GM12801 (cell line): ENCODE measurements at regions not wholly inside any gene's neighbourhood (a gene's known extent, or its start where the extent isn't known, plus 50 kb on each side); places are given as distances from the start of the nearest gene placed in this dataset.

Experiments used
- TF ChIP-seq, protein P1 (sequence below): IDR thresholded peaks from one replicate; pipeline ENCODE4 v1.5.1; 2011; ENCODE audit warnings: control low read depth; ENCODE audit not compliant: insufficient read length; ENCODE audit errors: extremely low read depth

GRCh38 chr15:35756623-35757022 is 210.7 kb upstream of the DPH6 start:
- TF ChIP-seq, protein P1, sequence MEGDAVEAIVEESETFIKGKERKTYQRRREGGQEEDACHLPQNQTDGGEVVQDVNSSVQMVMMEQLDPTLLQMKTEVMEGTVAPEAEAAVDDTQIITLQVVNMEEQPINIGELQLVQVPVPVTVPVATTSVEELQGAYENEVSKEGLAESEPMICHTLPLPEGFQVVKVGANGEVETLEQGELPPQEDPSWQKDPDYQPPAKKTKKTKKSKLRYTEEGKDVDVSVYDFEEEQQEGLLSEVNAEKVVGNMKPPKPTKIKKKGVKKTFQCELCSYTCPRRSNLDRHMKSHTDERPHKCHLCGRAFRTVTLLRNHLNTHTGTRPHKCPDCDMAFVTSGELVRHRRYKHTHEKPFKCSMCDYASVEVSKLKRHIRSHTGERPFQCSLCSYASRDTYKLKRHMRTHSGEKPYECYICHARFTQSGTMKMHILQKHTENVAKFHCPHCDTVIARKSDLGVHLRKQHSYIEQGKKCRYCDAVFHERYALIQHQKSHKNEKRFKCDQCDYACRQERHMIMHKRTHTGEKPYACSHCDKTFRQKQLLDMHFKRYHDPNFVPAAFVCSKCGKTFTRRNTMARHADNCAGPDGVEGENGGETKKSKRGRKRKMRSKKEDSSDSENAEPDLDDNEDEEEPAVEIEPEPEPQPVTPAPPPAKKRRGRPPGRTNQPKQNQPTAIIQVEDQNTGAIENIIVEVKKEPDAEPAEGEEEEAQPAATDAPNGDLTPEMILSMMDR = no peak

GRCh38 chr15:35757361-35757760 is 211.4 kb upstream of the DPH6 start:
- TF ChIP-seq, protein P1 = no peak

DNA sequence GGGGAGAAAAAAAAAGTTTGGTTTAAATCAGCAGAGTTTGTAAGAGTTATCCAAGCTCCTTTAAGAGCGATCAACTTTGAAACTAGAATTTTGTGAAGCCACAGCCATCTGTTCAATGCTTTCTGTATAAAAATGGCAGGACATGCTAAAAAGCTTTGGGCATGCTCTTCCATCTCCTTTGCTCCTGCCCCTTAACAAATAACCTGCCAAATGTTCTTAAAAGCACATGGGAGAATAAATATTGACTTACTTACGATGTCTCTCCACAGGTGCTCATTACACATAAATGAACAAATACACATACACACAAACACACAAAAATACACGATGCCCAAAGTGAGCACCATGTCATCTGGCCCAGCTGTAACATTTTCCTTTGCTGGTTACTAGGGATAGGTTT is 211.8 kb upstream of the DPH6 start:
- TF ChIP-seq, protein P1 = no peak

- TF ChIP-seq, protein P1 = no peak
These were observed 218.9 kb upstream of the DPH6 start for GRCh38 chr15:35764661-35765519.

DNA sequence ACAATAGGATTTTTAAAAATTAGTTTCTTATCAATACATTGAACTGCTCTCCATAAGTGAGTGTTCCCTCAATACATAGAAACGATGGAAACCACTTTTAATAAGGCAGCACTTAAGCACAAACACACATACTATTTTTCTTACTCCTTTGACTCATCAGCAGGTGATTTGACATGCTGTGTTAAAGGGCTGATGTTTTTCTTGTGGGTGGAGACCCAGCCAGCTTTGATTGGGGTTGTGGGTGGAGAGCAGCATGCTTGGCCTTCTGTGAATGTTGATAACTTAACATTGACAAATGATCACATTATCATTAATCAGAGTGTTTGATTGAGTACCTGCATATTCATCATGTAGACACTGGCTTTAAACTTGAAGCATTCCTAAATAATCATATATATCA is 223.0 kb upstream of the DPH6 start:
- TF ChIP-seq, protein P1 = no peak

DNA sequence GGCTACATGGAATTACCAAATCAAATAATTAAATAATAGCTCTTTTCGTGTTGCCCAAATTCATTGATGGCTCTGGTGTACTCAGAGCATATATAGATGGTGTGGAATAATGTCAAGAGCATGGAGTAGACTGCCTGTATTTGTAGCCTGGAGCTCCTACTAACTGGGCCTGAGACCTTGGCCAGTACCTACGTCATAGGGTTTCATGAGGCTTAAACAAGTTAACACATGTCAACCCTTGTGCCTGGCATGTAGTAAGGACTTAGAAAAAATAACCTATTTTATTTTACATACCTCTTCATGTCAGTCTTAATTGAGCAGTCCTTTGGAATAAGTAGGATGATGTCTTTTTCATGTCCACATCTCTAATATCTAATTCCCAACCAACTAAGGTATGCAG is 223.7 kb upstream of the DPH6 start:
- TF ChIP-seq, protein P1 = no peak

DNA sequence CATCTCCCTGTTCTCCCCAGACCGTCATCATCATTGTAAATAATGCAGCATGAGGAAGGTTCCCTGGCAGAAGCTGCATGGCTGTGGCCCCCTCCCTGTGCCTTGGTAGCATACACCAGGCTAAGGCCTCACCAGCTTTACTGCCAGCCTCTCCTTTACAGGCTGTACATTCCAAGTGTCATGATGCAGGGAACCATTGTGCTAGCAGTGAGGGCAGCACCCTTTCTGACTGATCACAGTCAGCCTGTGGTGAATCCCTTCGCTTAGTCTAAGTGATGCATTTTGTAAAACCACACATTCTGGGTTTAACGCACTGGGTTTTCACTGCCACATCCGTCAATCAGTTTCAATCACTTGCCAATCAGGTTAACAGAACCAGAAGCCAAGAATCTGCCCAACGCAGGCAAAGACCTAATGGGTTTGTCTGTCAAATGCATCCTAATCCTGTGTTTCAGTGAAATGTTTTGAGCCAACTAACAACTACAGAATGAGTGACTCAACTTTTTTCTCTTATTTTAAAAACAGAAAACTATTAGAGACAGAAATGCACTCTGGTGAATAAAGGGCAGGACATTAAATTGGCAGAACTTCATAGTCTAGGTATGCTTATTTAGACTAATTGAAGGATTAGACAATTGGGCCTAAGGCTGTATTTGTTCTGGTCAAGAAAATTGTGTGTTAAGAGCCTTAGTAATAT is 225.9 kb upstream of the DPH6 start:
- TF ChIP-seq, protein P1 = no peak
